Osteoblast (primary cell): ENCODE measurements at regions not wholly inside any gene's neighbourhood (a gene's known extent, or its start where the extent isn't known, plus 50 kb on each side); places are given as distances from the start of the nearest gene placed in this dataset.

ENCODE experiments used
- DNase-seq: peaks from one replicate; pipeline ENCODE4 v3.0.0; 2011; ENCODE audit warnings: low spot score, mixed read lengths; ENCODE audit not compliant: insufficient read length; ENCODE audit errors: missing footprints
- H2AFZ ChIP-seq: 2 replicates; pipeline ENCODE4 v1.6.0; 2011; ENCODE audit warnings: mild to moderate bottlenecking, low read length
- H3K27ac ChIP-seq: 2 replicates; pipeline ENCODE4 v1.5.1; 2011; ENCODE audit warnings: mild to moderate bottlenecking, low read depth, low read length, moderate library complexity
- H3K27me3 ChIP-seq: 2 replicates; pipeline ENCODE4 v1.6.0; 2012; ENCODE audit warnings: mild to moderate bottlenecking, control low read depth, inconsistent platforms, low read length, moderate library complexity; ENCODE audit not compliant: insufficient read depth
- H3K36me3 ChIP-seq: 2 replicates; pipeline ENCODE4 v1.5.1; 2011; ENCODE audit warnings: mild to moderate bottlenecking, low read length, control low read depth, moderate library complexity; ENCODE audit not compliant: insufficient read depth
- H3K4me1 ChIP-seq: 2 replicates; pipeline ENCODE4 v1.5.1; 2011; ENCODE audit warnings: mild to moderate bottlenecking, low read length, control low read depth, moderate library complexity; ENCODE audit not compliant: insufficient read depth
- H3K4me2 ChIP-seq: 2 replicates; pipeline ENCODE4 v1.6.0; 2011; ENCODE audit warnings: mild to moderate bottlenecking, low read length; ENCODE audit not compliant: insufficient read depth
- H3K4me3 ChIP-seq: fragments of 200-600 bp; sonication (generic); 3 replicates; pipeline ENCODE4 v1.5.1; 2012; ENCODE audit warnings: mild to moderate bottlenecking, low read length, inconsistent platforms; ENCODE audit not compliant: insufficient read depth
- H3K79me2 ChIP-seq: 2 replicates; pipeline ENCODE4 v1.6.0; 2012; ENCODE audit warnings: mild to moderate bottlenecking, low read length, control low read depth, inconsistent platforms; ENCODE audit not compliant: insufficient read depth
- H3K9me3 ChIP-seq: 2 replicates; pipeline ENCODE4 v1.5.1; 2011; ENCODE audit warnings: low read depth, low read length, control low read depth
- H4K20me1 ChIP-seq: 2 replicates; pipeline ENCODE4 v1.6.0; 2012; ENCODE audit warnings: mild to moderate bottlenecking, low read length, control low read depth; ENCODE audit not compliant: insufficient read depth
- TF ChIP-seq, protein P1 (sequence below): IDR thresholded peaks from 2 replicates; pipeline ENCODE4 v1.5.1; 2011; ENCODE audit warnings: mild to moderate bottlenecking, low read depth, low read length, moderate library complexity; ENCODE audit errors: extremely low read depth

DNA sequence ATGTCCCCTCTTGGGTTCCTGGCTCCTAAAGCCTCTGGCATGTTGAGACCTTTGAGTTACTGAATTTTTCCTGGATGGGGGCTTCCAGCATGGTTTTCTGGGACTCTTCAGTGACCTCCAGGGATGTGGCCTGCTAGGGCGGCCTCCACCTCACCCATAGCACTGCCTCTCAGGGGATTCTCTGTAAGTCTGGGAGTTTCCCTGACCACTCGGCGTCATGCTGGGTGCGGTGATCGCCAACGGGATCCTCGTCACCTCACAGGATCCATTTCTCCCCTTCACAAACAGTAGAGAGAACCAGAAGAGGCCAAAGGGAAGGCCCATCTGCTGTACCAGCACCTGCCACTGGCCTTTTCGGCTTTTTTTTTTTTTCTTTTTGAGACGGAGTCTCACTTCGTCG, 84.3 kb downstream of the NPTX2 start:
- Histone ChIP-seq H3K4me3 (no peak overlapping the region), H3K4me2 (no peak overlapping the region), H3K27ac (no peak overlapping the region), H3K36me3 (no peaks in the 10 kb centered on the region), H3K4me1 (no peaks in the 10 kb centered on the region), H2AFZ (no peak overlapping the region), H4K20me1 (no peaks in the 10 kb centered on the region), H3K79me2 (no peaks in the 10 kb centered on the region), H3K9me3 (no peaks in the 10 kb centered on the region), H3K27me3 (no peaks in the 10 kb centered on the region)
- TF ChIP-seq, protein P1, sequence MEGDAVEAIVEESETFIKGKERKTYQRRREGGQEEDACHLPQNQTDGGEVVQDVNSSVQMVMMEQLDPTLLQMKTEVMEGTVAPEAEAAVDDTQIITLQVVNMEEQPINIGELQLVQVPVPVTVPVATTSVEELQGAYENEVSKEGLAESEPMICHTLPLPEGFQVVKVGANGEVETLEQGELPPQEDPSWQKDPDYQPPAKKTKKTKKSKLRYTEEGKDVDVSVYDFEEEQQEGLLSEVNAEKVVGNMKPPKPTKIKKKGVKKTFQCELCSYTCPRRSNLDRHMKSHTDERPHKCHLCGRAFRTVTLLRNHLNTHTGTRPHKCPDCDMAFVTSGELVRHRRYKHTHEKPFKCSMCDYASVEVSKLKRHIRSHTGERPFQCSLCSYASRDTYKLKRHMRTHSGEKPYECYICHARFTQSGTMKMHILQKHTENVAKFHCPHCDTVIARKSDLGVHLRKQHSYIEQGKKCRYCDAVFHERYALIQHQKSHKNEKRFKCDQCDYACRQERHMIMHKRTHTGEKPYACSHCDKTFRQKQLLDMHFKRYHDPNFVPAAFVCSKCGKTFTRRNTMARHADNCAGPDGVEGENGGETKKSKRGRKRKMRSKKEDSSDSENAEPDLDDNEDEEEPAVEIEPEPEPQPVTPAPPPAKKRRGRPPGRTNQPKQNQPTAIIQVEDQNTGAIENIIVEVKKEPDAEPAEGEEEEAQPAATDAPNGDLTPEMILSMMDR = no peak
- no peak for DNase-seq

DNA sequence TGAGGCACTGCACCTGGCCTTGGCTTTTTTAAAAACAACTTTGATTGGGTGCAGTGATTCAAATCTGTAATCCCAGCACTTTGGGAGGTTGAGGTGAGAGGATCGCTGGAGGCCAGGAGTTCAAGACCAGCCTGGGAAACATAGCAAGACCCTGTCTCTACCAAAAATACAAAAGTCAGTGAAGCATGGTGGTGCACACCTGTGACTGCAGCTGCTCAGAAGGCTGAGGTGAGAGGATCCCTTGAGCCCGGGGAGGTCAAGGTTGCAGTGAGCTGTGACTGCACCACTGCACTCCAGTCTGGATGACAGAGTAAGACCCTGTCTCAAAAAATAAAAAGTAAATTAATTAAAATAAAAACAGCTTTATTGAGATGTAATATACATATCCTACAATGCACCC, 84.9 kb downstream of the NPTX2 start:
- no peak overlapping the region for H3K4me3 ChIP-seq
- no peaks in the 10 kb centered on the region for H3K4me1 ChIP-seq
- no peaks in the 10 kb centered on the region for H4K20me1 ChIP-seq
- H3K79me2 ChIP-seq = no peaks in the 10 kb centered on the region
- H3K9me3 ChIP-seq = no peaks in the 10 kb centered on the region
- TF ChIP-seq, protein P1 = no peak
- no peaks in the 10 kb centered on the region for H3K36me3 ChIP-seq
- DNase-seq = no peak
- H3K27ac ChIP-seq = no peak overlapping the region
- H3K4me2 ChIP-seq = no peak overlapping the region
- H3K27me3 ChIP-seq = no peaks in the 10 kb centered on the region
- no peak overlapping the region for H2AFZ ChIP-seq

DNA sequence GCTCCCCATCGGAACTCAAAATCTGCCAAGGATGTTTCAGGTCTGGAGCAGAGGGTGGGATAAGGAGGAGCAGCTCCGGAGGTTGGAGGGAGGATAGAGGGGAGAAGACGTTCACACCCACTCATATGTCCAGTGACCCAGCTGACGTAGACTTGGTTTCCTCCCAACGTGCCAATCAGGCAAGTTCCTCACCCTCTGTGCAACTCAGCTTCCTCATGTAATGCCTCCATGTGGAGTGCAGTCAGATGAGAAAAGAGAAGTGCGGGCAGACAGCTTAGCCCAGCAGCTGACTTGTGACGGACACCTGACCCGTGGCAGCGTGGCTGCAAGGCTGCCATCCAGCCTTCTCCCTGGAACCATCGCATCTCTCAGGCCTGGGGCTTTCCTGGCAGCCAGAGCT, 86.8 kb downstream of the NPTX2 start:
- Histone ChIP-seq H3K79me2 (no peaks in the 10 kb centered on the region), H4K20me1 (no peaks in the 10 kb centered on the region), H3K36me3 (no peaks in the 10 kb centered on the region), H3K4me2 (no peak overlapping the region), H2AFZ (no peak overlapping the region), H3K4me1 (no peaks in the 10 kb centered on the region), H3K27me3 (no peaks in the 10 kb centered on the region), H3K4me3 (no peak overlapping the region), H3K9me3 (no peaks in the 10 kb centered on the region), H3K27ac (no peak overlapping the region)
- TF ChIP-seq, protein P1 = no peak
- no peak for DNase-seq

DNA sequence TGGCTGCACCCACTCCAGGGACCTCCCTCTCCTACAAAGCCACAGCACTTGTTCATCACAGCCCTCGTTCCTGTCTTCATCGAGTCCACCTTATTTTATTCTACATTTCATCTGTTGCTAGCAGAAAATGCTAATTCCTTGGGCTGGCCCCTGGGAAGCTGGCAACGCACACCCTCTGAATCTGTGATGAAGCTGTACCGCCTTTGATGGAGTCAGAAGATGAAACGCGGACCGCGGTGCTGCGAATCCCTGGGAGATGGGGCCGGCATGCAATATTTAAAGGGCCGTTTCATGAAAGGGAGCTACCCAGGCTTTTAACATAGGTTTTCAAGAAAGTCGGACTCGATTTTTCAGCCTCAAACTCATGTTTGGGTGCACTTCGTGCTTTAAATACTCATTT, 88.5 kb downstream of the NPTX2 start:
- TF ChIP-seq, protein P1 = no peak
- H3K4me2 ChIP-seq = no peak overlapping the region
- H3K36me3 ChIP-seq = no peaks in the 10 kb centered on the region
- H3K4me1 ChIP-seq = no peaks in the 10 kb centered on the region
- DNase-seq = no peak
- H3K27ac ChIP-seq = no peak overlapping the region
- no peaks in the 10 kb centered on the region for H3K27me3 ChIP-seq
- no peaks in the 10 kb centered on the region for H3K79me2 ChIP-seq
- H3K9me3 ChIP-seq = no peaks in the 10 kb centered on the region
- no peak overlapping the region for H2AFZ ChIP-seq
- H4K20me1 ChIP-seq = no peaks in the 10 kb centered on the region
- no peak overlapping the region for H3K4me3 ChIP-seq
